ENCODE measurements at regions not wholly inside any gene's neighbourhood (a gene's known extent, or its start where the extent isn't known, plus 50 kb on each side); places are given as distances from the start of the nearest gene placed in this dataset.

DNA sequence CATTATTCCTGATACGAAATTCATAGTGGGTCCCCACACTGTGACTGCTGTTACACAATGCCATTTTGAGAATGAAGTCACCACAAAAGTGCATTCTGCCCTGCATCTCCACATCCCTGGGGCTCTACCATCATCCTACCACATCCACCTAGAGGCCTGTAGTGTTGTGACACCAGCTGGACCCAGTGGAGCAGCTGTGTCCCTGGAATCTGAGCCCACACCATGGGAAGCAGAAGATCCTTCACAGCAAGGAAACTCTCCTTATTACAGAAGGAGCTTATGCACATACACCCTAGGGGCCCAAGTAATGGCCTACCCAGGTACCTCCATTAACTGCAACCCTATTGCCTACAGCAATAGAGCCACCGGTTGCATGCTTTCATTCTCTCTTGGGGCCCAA is 566.6 kb upstream of the EPHA7 start:
- TF ChIP-seq, protein P1, sequence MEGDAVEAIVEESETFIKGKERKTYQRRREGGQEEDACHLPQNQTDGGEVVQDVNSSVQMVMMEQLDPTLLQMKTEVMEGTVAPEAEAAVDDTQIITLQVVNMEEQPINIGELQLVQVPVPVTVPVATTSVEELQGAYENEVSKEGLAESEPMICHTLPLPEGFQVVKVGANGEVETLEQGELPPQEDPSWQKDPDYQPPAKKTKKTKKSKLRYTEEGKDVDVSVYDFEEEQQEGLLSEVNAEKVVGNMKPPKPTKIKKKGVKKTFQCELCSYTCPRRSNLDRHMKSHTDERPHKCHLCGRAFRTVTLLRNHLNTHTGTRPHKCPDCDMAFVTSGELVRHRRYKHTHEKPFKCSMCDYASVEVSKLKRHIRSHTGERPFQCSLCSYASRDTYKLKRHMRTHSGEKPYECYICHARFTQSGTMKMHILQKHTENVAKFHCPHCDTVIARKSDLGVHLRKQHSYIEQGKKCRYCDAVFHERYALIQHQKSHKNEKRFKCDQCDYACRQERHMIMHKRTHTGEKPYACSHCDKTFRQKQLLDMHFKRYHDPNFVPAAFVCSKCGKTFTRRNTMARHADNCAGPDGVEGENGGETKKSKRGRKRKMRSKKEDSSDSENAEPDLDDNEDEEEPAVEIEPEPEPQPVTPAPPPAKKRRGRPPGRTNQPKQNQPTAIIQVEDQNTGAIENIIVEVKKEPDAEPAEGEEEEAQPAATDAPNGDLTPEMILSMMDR (IDR thresholded peaks at IDR 0.05) = no peak
- DNase-seq = no peak
- Mint-ChIP-seq H3K4me1 (no peaks in the 10 kb centered on the region), H3K27me3 (ENCODE audit: low read depth, poor library complexity) (no peaks in the 10 kb centered on the region), H3K27ac (no peak overlapping the region), H3K9me3 (no peaks in the 10 kb centered on the region), H3K4me3 (no peak overlapping the region), H3K36me3 (ENCODE audit: low read depth) (no peaks in the 10 kb centered on the region)

DNA sequence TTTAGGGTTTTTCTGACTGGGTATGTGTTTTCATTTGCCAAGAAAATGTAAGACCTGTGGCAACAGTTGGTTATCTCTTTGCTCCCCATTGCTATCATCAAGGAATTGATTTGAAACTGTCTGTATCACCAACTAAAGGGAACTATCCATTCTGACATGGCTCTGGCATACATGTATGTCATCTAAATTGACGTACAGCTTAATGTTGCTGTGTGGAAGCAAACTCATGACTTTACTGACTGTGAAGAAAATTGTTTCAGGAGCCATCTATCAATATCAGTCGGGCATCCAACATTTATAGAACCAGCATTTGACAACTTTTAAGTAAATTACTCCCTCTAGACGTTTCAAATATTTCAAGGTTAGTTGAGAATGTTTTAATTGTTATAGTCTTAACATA is 555.8 kb upstream of the EPHA7 start:
- no peak overlapping the region for H3K4me3 Mint-ChIP-seq
- no peak for DNase-seq
- H3K4me1 Mint-ChIP-seq = no peaks in the 10 kb centered on the region
- H3K9me3 Mint-ChIP-seq = no peaks in the 10 kb centered on the region
- TF ChIP-seq, protein P1 (IDR thresholded peaks at IDR 0.05) = no peak
- H3K27ac Mint-ChIP-seq = no peak overlapping the region
- H3K27me3 Mint-ChIP-seq (ENCODE audit: low read depth, poor library complexity) = no peaks in the 10 kb centered on the region
- no peaks in the 10 kb centered on the region for H3K36me3 Mint-ChIP-seq (ENCODE audit: low read depth)

GRCh38 chr6:93974332-93974731 is 555.0 kb upstream of the EPHA7 start:
- H3K4me3 Mint-ChIP-seq = no peak overlapping the region
- TF ChIP-seq, protein P1 (IDR thresholded peaks at IDR 0.05) = no peak
- no peaks in the 10 kb centered on the region for H3K36me3 Mint-ChIP-seq (ENCODE audit: low read depth)
- no peaks in the 10 kb centered on the region for H3K27me3 Mint-ChIP-seq (ENCODE audit: low read depth, poor library complexity)
- H3K4me1 Mint-ChIP-seq = no peaks in the 10 kb centered on the region
- DNase-seq = no peak
- H3K9me3 Mint-ChIP-seq = no peaks in the 10 kb centered on the region
- H3K27ac Mint-ChIP-seq = no peak overlapping the region

- Mint-ChIP-seq H3K4me1 (no peaks in the 10 kb centered on the region), H3K27ac (no peak overlapping the region), H3K4me3 (no peak overlapping the region), H3K9me3 (no peaks in the 10 kb centered on the region), H3K27me3 (ENCODE audit: low read depth, poor library complexity) (no peaks in the 10 kb centered on the region), H3K36me3 (ENCODE audit: low read depth) (no peaks in the 10 kb centered on the region)
- no peak for DNase-seq
- TF ChIP-seq, protein P1 (IDR thresholded peaks at IDR 0.05) = no peak
These were observed 553.4 kb upstream of the EPHA7 start for GRCh38 chr6:93972791-93973190.

DNA sequence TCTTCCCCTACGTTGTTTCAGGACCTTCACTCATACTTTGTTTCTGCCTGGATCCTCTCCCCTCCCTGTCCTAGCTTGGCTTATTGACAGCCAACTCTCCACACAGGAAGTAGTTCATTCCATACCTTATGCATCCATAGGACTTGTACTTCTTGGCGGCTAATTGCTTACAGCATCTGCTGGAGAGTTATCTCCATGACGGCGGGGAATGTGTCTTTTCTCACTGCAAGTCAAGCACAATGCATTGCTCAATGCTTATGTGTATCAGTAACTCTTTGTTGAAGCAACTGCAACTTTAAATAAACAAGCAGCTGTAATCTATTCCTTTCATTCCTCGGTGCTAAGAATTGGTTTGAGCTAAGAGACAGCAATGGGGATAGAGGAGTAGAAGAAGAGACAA is 551.3 kb upstream of the EPHA7 start:
- Mint-ChIP-seq H3K4me1 (no peaks in the 10 kb centered on the region), H3K27ac (no peak overlapping the region), H3K27me3 (ENCODE audit: low read depth, poor library complexity) (no peaks in the 10 kb centered on the region), H3K4me3 (no peak overlapping the region), H3K9me3 (no peaks in the 10 kb centered on the region), H3K36me3 (ENCODE audit: low read depth) (no peaks in the 10 kb centered on the region)
- TF ChIP-seq, protein P1 (IDR thresholded peaks at IDR 0.05) = no peak
- no peak for DNase-seq

DNA sequence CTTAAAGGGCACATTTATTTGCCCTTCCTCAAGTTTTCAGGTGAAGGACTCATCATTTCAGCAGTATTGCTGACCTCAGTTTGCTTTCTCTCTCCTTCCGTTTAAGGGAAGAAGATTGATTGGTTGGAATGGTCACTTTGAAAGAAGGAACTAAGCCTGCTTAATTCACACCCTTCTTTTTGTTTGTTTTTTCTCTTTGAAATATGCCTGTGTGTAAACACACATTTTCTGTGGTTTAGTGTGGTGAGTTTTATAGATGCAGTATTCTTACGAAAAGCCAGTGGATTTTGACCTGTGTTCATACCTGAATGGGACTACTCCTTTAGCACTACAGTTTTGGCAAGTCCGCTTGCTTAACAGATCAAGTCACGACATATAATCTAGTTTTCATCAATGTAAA is 548.8 kb upstream of the EPHA7 start:
- no peaks in the 10 kb centered on the region for H3K27me3 Mint-ChIP-seq (ENCODE audit: low read depth, poor library complexity)
- no peak for DNase-seq
- H3K36me3 Mint-ChIP-seq (ENCODE audit: low read depth) = no peaks in the 10 kb centered on the region
- no peaks in the 10 kb centered on the region for H3K9me3 Mint-ChIP-seq
- no peaks in the 10 kb centered on the region for H3K4me1 Mint-ChIP-seq
- TF ChIP-seq, protein P1 (IDR thresholded peaks at IDR 0.05) = no peak
- H3K27ac Mint-ChIP-seq = no peak overlapping the region
- H3K4me3 Mint-ChIP-seq = no peak overlapping the region
